Urinary bladder (tissue), 3 donors: ENCODE measurements at regions not wholly inside any gene's neighbourhood (a gene's known extent, or its start where the extent isn't known, plus 50 kb on each side); places are given as distances from the start of the nearest gene placed in this dataset.

Experiments used
- DNase-seq: peaks from one replicate; pipeline ENCODE4 v3.0.0-alpha.2; 2015; ENCODE audit errors: extremely low spot score
- H3K27ac ChIP-seq: one replicate; pipeline ENCODE4 v1.5.1; 2013; ENCODE audit warnings: low read depth, mild to moderate bottlenecking, moderate library complexity
- H3K36me3 ChIP-seq: one replicate; pipeline ENCODE4 v1.6.1; 2013; ENCODE audit warnings: mild to moderate bottlenecking, moderate library complexity; ENCODE audit not compliant: insufficient read depth
- H3K4me1 ChIP-seq: one replicate; pipeline ENCODE4 v1.6.1; 2013; ENCODE audit warnings: mild to moderate bottlenecking, moderate library complexity; ENCODE audit not compliant: insufficient read depth
- H3K4me3 ChIP-seq: one replicate; pipeline ENCODE4 v1.5.1; 2013; ENCODE audit warnings: low read depth, low read length
- WGBS: extraction: QIAGEN DNeasy Blood & Tissue Kit; methylation state at CpG from one replicate; pipeline ENCODE4 v1.1.7; 2013; 5-methylcytosine and 5-hydroxymethylcytosine counted together
- donor health status: healthy with polysubstance abuse.
- donor health status: healthy.

DNA sequence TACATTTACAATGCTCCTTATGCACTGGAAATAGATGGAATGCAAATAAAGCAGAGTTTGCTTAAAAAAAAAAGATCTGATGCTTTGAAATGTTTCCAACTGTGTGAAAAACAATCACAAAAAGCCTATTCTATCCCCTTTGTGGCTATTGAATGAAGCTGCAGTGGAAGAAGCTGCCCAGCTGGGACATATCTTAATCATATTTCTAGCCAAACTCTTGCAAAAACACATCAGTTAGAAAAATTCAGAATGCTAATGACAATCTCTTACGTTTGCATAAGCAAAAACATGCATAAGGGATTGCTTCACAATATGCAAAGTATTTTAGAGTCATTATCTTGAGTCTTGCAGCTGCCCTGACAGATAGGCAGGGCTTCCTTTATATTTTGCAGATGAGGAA, 526.4 kb upstream of the USP24 start:
- H3K36me3 ChIP-seq = no peaks in the 10 kb centered on the region
- no peaks in the 10 kb centered on the region for H3K4me1 ChIP-seq
- peak; percentile 65 for DNase-seq
- 33% methylated on average over 1 of the region's 1 CpG for WGBS
- H3K4me3 ChIP-seq = no peak overlapping the region
- H3K27ac ChIP-seq = no peak overlapping the region

DNA sequence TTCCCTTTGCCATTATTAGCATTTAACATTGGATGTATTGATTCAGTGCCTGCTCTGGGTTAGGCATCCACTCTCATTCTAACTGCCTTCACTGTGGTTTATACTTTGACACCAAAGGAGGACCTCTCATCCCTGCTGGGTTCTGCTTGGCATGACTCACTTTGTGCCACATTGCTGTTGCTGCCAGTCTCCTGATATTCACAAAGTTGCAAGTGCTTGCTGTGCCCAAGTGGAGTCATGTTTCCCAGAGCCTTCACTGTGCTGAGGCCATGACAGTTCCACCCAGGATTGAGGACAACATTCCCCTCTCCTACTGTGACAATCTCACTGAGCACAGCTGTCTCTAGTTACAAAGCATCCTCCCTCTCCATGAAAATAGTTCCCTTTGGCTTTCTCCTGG, 519.9 kb upstream of the USP24 start:
- Histone ChIP-seq H3K36me3 (no peaks in the 10 kb centered on the region), H3K4me1 (no peaks in the 10 kb centered on the region), H3K27ac (no peak overlapping the region), H3K4me3 (no peak overlapping the region)
- DNase-seq = no peak

DNA sequence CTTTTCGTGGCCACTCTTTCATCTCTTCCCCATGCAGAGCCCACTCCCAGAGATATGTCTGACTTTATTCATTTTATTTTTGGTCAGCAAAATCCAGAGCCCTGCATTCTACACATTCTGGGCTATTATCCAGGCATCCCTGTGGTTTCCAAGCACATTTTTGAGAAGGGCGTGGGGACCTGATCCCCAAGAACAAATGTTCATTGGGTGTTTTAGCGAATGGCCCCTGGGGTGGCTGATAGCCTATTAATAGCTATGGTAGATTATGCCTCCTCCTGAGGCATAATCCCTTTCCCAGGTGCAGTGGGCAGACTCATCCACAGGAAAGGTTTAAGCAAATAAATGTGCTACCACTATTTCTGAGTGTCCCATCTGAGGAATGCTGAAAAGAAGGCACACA, 511.8 kb upstream of the USP24 start:
- H3K36me3 ChIP-seq = no peaks in the 10 kb centered on the region
- DNase-seq = no peak
- H3K4me3 ChIP-seq = no peak overlapping the region
- H3K27ac ChIP-seq = no peak overlapping the region
- WGBS = 81% methylated on average over 3 of the region's 3 CpGs
- no peaks in the 10 kb centered on the region for H3K4me1 ChIP-seq

GRCh38 chr1:55725378-55725777, 510.2 kb upstream of the USP24 start:
- WGBS = 85% methylated on average over 1 of the region's 1 CpG
- no peak for DNase-seq
- no peak overlapping the region for H3K4me3 ChIP-seq
- no peaks in the 10 kb centered on the region for H3K4me1 ChIP-seq
- H3K27ac ChIP-seq = no peak overlapping the region
- no peaks in the 10 kb centered on the region for H3K36me3 ChIP-seq

- Histone ChIP-seq H3K27ac (no peak overlapping the region), H3K4me3 (no peak overlapping the region), H3K4me1 (no peaks in the 10 kb centered on the region), H3K36me3 (no peaks in the 10 kb centered on the region)
- DNase-seq = no peak
- WGBS = 77% methylated on average over 7 of the region's 7 CpGs
These were observed 509.6 kb upstream of the USP24 start for GRCh38 chr1:55724551-55725325.

- Histone ChIP-seq H3K4me3 (no peak overlapping the region), H3K4me1 (no peaks in the 10 kb centered on the region), H3K27ac (no peak overlapping the region), H3K36me3 (no peaks in the 10 kb centered on the region)
- DNase-seq = no peak
- 92% methylated on average over 1 of the region's 1 CpG for WGBS
These were observed 507.8 kb upstream of the USP24 start for GRCh38 chr1:55723001-55723400.

DNA sequence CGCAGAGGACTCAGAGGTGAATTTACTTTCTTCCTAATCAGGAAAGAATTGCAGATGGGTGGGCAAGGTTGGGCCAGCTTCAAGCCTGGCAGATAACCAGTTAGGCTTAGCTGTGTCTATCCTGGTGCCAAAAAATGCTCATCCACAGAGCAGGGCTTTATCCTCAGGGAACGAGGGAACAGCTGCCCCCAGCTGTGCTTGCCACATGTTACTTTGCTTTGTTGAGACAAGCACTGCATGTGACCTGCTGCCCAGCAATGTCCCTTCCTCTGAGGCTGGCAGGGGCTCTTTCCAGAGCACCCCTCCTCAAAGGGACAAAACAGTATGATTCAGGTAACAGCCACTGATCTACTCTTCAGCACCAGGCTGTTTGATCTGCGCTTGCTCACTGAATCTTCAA, 505.1 kb upstream of the USP24 start:
- Histone ChIP-seq H3K4me3 (no peak overlapping the region), H3K36me3 (no peaks in the 10 kb centered on the region), H3K27ac (no peak overlapping the region), H3K4me1 (no peaks in the 10 kb centered on the region)
- 41% methylated on average over 3 of the region's 3 CpGs for WGBS
- DNase-seq = no peak

DNA sequence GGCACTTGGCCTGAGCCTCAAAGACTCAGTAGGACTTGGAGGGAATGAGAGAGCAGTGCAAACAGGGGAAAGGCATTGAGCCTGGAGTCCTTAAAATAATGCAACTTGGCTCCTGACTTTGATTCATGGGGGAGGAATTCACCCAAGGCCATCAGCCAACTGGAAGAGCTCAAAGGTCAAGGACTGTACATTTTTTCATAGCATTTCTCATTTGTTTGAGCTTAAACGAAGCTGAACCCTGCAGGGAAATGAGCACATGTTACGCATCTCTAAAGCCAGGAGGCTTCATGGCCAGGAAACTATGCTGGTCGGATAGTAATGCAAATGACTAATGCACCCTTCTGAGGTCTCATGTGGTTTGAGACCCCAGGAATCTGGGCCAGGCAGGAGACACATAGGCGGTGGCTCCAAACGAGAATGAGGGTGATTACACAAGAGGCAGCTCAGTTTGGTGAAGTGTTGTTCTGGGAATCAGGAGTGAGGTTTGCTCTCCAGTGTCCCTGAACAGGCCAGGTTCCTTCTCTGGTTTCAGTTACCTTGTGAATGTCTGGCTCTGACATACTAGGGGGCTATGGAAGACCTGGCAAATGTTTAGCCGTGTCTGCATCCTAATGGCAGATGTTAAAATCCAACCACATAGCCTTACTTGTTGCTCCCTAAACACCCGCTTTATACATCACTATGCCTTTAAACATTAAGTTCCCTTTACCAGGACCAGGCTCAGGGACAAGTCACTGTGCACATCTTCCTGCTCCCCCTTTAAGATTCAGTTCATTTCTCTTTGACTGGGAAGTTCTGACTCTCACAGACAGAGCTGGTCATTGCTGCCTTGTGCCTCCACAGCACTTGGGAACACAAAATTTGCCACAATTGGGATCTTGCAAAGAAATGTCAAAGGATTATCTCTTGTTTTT, 503.9 kb upstream of the USP24 start:
- no peak overlapping the region for H3K4me3 ChIP-seq
- no peaks in the 10 kb centered on the region for H3K36me3 ChIP-seq
- DNase-seq = no peak
- WGBS = 33% methylated on average over 7 of the region's 7 CpGs
- H3K4me1 ChIP-seq = no peaks in the 10 kb centered on the region
- H3K27ac ChIP-seq = peak overlapping the region; percentile 81

DNA sequence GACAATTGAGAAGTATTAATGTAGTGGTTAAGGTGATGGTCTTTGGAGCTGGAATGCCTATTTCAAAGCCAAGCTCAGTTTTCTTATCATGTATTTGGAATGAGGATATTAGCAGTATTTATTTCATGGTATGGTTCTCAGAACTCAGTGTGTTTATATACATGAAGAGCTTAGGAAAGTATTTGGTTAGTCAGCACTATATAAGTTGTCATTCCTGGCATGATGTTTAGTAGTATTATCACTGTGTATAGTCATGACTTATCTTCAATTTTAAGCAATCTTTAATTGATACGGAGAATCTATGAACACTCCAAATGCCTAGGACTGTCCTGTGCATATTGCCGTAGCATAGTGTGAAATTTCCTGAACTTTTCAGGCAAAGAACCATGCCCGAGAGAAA, 501.9 kb upstream of the USP24 start:
- H3K36me3 ChIP-seq = no peaks in the 10 kb centered on the region
- H3K4me3 ChIP-seq = no peak overlapping the region
- WGBS = 68% methylated on average over 3 of the region's 3 CpGs
- no peak overlapping the region for H3K27ac ChIP-seq
- H3K4me1 ChIP-seq = no peaks in the 10 kb centered on the region
- no peak for DNase-seq

DNA sequence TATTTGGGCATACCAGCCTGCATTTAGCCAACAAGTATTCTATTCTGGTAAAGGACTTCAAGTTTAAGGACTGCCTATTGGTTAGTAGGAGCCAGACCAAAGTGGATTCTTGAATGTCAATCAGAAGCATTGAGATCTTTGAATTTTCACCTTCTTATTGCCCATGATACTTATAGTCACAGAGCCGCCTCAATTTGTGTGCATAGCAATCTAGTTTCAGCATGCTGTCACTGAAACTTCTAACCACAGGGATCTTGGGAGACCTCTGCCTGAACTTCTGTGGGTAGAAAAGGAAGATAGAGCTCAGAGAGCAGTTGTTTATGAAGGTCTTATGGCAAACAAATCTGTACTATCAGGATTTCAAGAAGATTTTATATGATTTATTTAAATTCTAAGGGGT, 501.4 kb upstream of the USP24 start:
- Histone ChIP-seq H3K4me3 (no peak overlapping the region), H3K4me1 (no peaks in the 10 kb centered on the region), H3K36me3 (no peaks in the 10 kb centered on the region), H3K27ac (no peak overlapping the region)
- no peak for DNase-seq
- 65% methylated on average over 1 of the region's 1 CpG for WGBS

- no peak for DNase-seq
- Histone ChIP-seq H3K36me3 (no peaks in the 10 kb centered on the region), H3K4me3 (no peak overlapping the region), H3K27ac (no peak overlapping the region), H3K4me1 (no peaks in the 10 kb centered on the region)
- 74% methylated on average over 2 of the region's 2 CpGs for WGBS
These were observed 501.0 kb upstream of the USP24 start for GRCh38 chr1:55716151-55716550.

DNA sequence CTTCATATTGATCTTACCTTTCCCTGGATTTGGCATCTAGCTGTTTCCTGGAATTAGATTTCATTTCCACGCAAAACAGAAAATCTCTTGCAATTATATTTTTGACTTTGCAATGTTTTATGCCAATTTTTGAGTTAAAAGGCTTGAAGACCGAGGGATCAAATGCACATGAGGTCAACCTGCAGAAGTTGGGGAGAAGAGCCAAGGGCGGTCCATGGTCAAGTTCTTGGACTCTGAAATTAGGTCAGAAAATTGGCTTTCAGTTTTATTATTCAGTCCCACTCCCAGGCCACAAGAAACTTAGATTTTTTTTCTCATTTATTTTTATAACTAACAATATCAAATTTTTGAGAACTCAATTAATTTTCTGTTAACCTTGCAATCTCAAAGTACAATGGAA, 499.1 kb upstream of the USP24 start:
- Histone ChIP-seq H3K36me3 (no peaks in the 10 kb centered on the region), H3K4me1 (no peaks in the 10 kb centered on the region), H3K27ac (no peak overlapping the region), H3K4me3 (no peak overlapping the region)
- WGBS = 71% methylated on average over 3 of the region's 3 CpGs
- no peak for DNase-seq

DNA sequence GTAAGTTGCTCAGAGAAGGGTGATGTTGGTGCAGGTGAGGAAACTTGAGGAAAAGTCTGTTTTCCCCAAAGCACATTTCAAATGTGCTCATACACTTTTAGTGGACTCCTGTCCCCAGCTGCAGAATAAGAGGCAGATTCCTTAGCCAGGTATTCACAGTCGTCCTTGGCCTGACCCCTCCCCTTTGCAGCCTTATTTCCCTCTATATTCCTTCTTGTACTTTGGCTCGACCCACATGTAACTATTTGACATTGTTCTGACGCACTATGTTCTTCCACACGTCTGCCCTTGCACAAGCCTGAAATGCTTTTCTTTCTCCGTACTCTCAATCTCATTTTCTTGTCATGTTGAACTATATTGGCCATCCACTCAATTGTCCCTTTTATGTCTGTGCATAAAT, 498.4 kb upstream of the USP24 start:
- DNase-seq = no peak
- Histone ChIP-seq H3K36me3 (no peaks in the 10 kb centered on the region), H3K4me1 (no peaks in the 10 kb centered on the region), H3K4me3 (no peak overlapping the region), H3K27ac (no peak overlapping the region)
- 93% methylated on average over 5 of the region's 5 CpGs for WGBS

DNA sequence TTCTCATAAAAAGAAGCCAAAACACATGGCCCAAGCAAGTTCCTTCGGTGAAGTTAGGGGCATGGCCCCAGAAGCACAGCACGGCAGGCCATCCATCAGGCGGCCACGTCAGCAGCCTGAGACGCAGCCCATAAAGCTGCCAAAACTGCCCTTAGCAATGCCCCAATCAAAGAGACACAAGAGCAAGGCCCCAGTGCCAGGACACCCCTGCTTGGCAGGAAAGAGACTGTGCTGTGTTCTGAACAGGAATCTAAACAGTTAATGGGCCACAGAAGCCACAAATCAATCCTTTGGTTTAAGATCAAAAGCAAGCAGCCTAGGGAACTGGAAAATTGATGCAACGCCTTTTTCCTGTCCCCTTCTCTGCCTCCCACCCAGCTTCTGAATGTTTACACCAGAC, 497.0 kb upstream of the USP24 start:
- no peak overlapping the region for H3K4me3 ChIP-seq
- H3K27ac ChIP-seq = no peak overlapping the region
- DNase-seq = no peak
- H3K4me1 ChIP-seq = no peaks in the 10 kb centered on the region
- no peaks in the 10 kb centered on the region for H3K36me3 ChIP-seq
- 71% methylated on average over 6 of the region's 6 CpGs for WGBS
